PC-3 (cell line): ENCODE measurements at regions not wholly inside any gene's neighbourhood (a gene's known extent, or its start where the extent isn't known, plus 50 kb on each side); places are given as distances from the start of the nearest gene placed in this dataset.

ENCODE experiments used
- EZH2 ChIP-seq: fragments of 300-600 bp; sonication (generic); IDR thresholded peaks from one replicate; pipeline ENCODE4 v1.6.1; 2017; ENCODE audit warnings: antibody characterized with exemption, mild to moderate bottlenecking, low read length; ENCODE audit not compliant: unreplicated experiment
- EZH2phosphoT487 ChIP-seq: fragments of 300-600 bp; sonication (generic); IDR thresholded peaks from 2 replicates; pipeline ENCODE4 v1.6.1; 2018; ENCODE audit warnings: mild to moderate bottlenecking, antibody characterized with exemption, low read length, borderline replicate concordance
- TF ChIP-seq, protein P1 (sequence below): fragments of 300-600 bp; sonication (generic); conservative IDR thresholded peaks from 2 replicates; pipeline ENCODE4 v1.5.1; 2017; ENCODE audit warnings: antibody characterized with exemption, low read depth, mild to moderate bottlenecking, low read length

- TF ChIP-seq, protein P1, sequence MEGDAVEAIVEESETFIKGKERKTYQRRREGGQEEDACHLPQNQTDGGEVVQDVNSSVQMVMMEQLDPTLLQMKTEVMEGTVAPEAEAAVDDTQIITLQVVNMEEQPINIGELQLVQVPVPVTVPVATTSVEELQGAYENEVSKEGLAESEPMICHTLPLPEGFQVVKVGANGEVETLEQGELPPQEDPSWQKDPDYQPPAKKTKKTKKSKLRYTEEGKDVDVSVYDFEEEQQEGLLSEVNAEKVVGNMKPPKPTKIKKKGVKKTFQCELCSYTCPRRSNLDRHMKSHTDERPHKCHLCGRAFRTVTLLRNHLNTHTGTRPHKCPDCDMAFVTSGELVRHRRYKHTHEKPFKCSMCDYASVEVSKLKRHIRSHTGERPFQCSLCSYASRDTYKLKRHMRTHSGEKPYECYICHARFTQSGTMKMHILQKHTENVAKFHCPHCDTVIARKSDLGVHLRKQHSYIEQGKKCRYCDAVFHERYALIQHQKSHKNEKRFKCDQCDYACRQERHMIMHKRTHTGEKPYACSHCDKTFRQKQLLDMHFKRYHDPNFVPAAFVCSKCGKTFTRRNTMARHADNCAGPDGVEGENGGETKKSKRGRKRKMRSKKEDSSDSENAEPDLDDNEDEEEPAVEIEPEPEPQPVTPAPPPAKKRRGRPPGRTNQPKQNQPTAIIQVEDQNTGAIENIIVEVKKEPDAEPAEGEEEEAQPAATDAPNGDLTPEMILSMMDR, result no peak
- no peak for TF ChIP-seq EZH2phosphoT487
- no peak for TF ChIP-seq EZH2
Measured at GRCh38 chr22:44426981-44427380, 71.1 kb downstream of the RTL6 start.
